ENCODE measurements at regions not wholly inside any gene's neighbourhood (a gene's known extent, or its start where the extent isn't known, plus 50 kb on each side); places are given as distances from the start of the nearest gene placed in this dataset.

- TF ChIP-seq CTCF (conservative IDR thresholded peaks at IDR 0.05; ENCODE audit: low read length) = no peak
- no peak for TF ChIP-seq EZH2phosphoT487 (IDR thresholded peaks at IDR 0.05; ENCODE audit: borderline replicate concordance, low read depth, low read length)
Measured at GRCh38 chr1:239616673-239617072, 230.3 kb downstream of the CHRM3 start.

Data from OCI-LY7 (cell line).